ENCODE measurements at regions not wholly inside any gene's neighbourhood (a gene's known extent, or its start where the extent isn't known, plus 50 kb on each side); places are given as distances from the start of the nearest gene placed in this dataset.

GRCh38 chr2:19550750-19551149 lies 192.3 kb upstream of the OSR1 start:
- intact Hi-C loops (cut with DNase I), result no loop called here
- DNase-seq (no peak), ATAC-seq (ENCODE audit: poor library complexity) (no peak)

- intact Hi-C loops (cut with DNase I), result no loop called here
- ATAC-seq (ENCODE audit: poor library complexity) (no peak), DNase-seq (no peak)
Observed at GRCh38 chr2:19549821-19550220, 191.4 kb upstream of the OSR1 start.

GRCh38 chr2:19548116-19548515 lies 189.7 kb upstream of the OSR1 start:
- no peak for DNase-seq
- intact Hi-C loops (cut with DNase I), result no loop called here
- no peak for ATAC-seq (ENCODE audit: poor library complexity)

GRCh38 chr2:19547321-19547720 lies 188.9 kb upstream of the OSR1 start:
- DNase-seq (no peak), ATAC-seq (ENCODE audit: poor library complexity) (no peak)
- intact Hi-C loops (cut with DNase I), result no loop called here

- no peak for DNase-seq
- ATAC-seq (ENCODE audit: poor library complexity), result no peak
- intact Hi-C loops (cut with DNase I), result no loop called here
Observed at GRCh38 chr2:19545507-19545906, 187.1 kb upstream of the OSR1 start.

GRCh38 chr2:19543663-19544383 lies 185.4 kb upstream of the OSR1 start:
- DNase-seq (no peak), ATAC-seq (ENCODE audit: poor library complexity) (no peak)
- intact Hi-C loops (cut with DNase I), result no loop called here

GRCh38 chr2:19542796-19543662 lies 184.6 kb upstream of the OSR1 start:
- DNase-seq (no peak), ATAC-seq (ENCODE audit: poor library complexity) (no peak)
- intact Hi-C loops (cut with DNase I), result no loop called here

- intact Hi-C loops (cut with DNase I), result no loop called here
- DNase-seq (no peak), ATAC-seq (ENCODE audit: poor library complexity) (no peak)
Observed at GRCh38 chr2:19541884-19542283, 183.5 kb upstream of the OSR1 start.

GRCh38 chr2:19540739-19541525 lies 182.5 kb upstream of the OSR1 start:
- DNase-seq (no peak), ATAC-seq (ENCODE audit: poor library complexity) (no peak)
- intact Hi-C loops (cut with DNase I), result no loop called here

- intact Hi-C loops (cut with DNase I), result no loop called here
- peak; percentile 87 for ATAC-seq (ENCODE audit: poor library complexity)
- no peak for DNase-seq
Observed at GRCh38 chr2:19538411-19538963, 180.1 kb upstream of the OSR1 start.

GRCh38 chr2:19536136-19536535 lies 177.7 kb upstream of the OSR1 start:
- intact Hi-C loops (cut with DNase I), result no loop called here
- ATAC-seq (ENCODE audit: poor library complexity) (no peak), DNase-seq (no peak)

- no peak for ATAC-seq (ENCODE audit: poor library complexity)
- no peak for DNase-seq
- intact Hi-C loops (cut with DNase I), result no loop called here
Observed at GRCh38 chr2:19532547-19533196, 174.2 kb upstream of the OSR1 start.

GRCh38 chr2:19529677-19530076 lies 171.3 kb upstream of the OSR1 start:
- DNase-seq (no peak), ATAC-seq (ENCODE audit: poor library complexity) (no peak)
- intact Hi-C loops (cut with DNase I), result no loop called here

GRCh38 chr2:19527771-19528170 lies 169.3 kb upstream of the OSR1 start:
- intact Hi-C loops (cut with DNase I), result no loop called here
- no peak for ATAC-seq (ENCODE audit: poor library complexity)
- DNase-seq, result no peak

- no peak for DNase-seq
- intact Hi-C loops (cut with DNase I), result no loop called here
- ATAC-seq (ENCODE audit: poor library complexity), result no peak
Observed at GRCh38 chr2:19525313-19525712, 166.9 kb upstream of the OSR1 start.

- ATAC-seq (ENCODE audit: poor library complexity) (no peak), DNase-seq (no peak)
- intact Hi-C loops (cut with DNase I), result no loop called here
Observed at GRCh38 chr2:19519045-19519444, 160.6 kb upstream of the OSR1 start.

- DNase-seq (no peak), ATAC-seq (ENCODE audit: poor library complexity) (no peak)
- intact Hi-C loops (cut with DNase I), result no loop called here
Observed at GRCh38 chr2:19507137-19507536, 148.7 kb upstream of the OSR1 start.

GRCh38 chr2:19505199-19506136 lies 147.0 kb upstream of the OSR1 start:
- intact Hi-C loops (cut with DNase I), result no loop called here
- ATAC-seq (ENCODE audit: poor library complexity), result no peak

More at GRCh38 chr2:19505199-19506136, 147.0 kb upstream of the OSR1 start:
- no peak for DNase-seq
